PC-3 (cell line): ENCODE measurements at regions not wholly inside any gene's neighbourhood (a gene's known extent, or its start where the extent isn't known, plus 50 kb on each side); places are given as distances from the start of the nearest gene placed in this dataset.

Experiments used
- ATAC-seq: fragments of 200-7000 bp; cut with Tn5 transposase; 2 replicates; pipeline ENCODE4 v1.9.1; 2020; ENCODE audit warnings: mild to moderate bottlenecking, moderate library complexity
- BruUV-seq: library from RNA; stranded (reverse); fragments of 400-500 nt; replicated peaks from 2 replicates; lab custom pipeline; 2021; lab: Mats Ljungman, UMichigan
- CTCF ChIA-PET: fragments of 300-600 bp; sonication (Branson Sonifier 250); formaldehyde crosslinking; loops from one replicate; lab custom pipeline; 2022; ENCODE audit warnings: antibody characterized with exemption; lab: Charles Lee
- POLR2A ChIA-PET: fragments of 300-600 bp; sonication (Branson Sonifier 250); formaldehyde crosslinking; loops from one replicate; lab custom pipeline; 2022; ENCODE audit warnings: antibody characterized with exemption; ENCODE audit not compliant: unreplicated experiment; lab: Charles Lee
- DNase-seq: peaks from one replicate; pipeline ENCODE4 v3.0.0-alpha.2; 2015
- H2AFZ ChIP-seq: fragments of 300-600 bp; sonication (generic); 2 replicates; pipeline ENCODE4 v1.6.0; 2016; ENCODE audit warnings: antibody characterized with exemption, low read length
- H3F3A ChIP-seq: fragments of 300-600 bp; sonication (generic); one replicate; pipeline ENCODE4 v1.6.0; 2017; ENCODE audit warnings: antibody characterized with exemption, low read length, control low read depth, mild to moderate bottlenecking; ENCODE audit not compliant: unreplicated experiment
- H3K27ac ChIP-seq: fragments of 300-600 bp; sonication (generic); 2 replicates; pipeline ENCODE4 v1.5.1; 2016; ENCODE audit warnings: mild to moderate bottlenecking, low read length
- H3K27me3 ChIP-seq: fragments of 300-600 bp; sonication (generic); 2 replicates; pipeline ENCODE4 v1.6.1; 2016; ENCODE audit warnings: low read length, mixed read lengths
- H3K36me3 ChIP-seq: fragments of 300-600 bp; sonication (generic); 2 replicates; pipeline ENCODE4 v1.6.1; 2016; ENCODE audit warnings: low read depth, mixed run types, low read length, mixed read lengths
- H3K4me1 ChIP-seq: fragments of 300-600 bp; sonication (generic); 2 replicates; pipeline ENCODE4 v1.5.1; 2016; ENCODE audit warnings: low read length; ENCODE audit not compliant: insufficient read depth
- H3K4me2 ChIP-seq: fragments of 300-600 bp; sonication (generic); 2 replicates; pipeline ENCODE4 v1.6.0; 2016; ENCODE audit warnings: low read length
- H3K4me3 ChIP-seq: fragments of 300-600 bp; sonication (generic); 2 replicates; pipeline ENCODE4 v1.5.1; 2016; ENCODE audit warnings: mild to moderate bottlenecking, low read length, mixed read lengths
- H3K79me2 ChIP-seq: fragments of 300-600 bp; sonication (generic); 2 replicates; pipeline ENCODE4 v1.6.1; 2017; ENCODE audit warnings: low read length, mixed read lengths
- H3K9ac ChIP-seq: fragments of 300-600 bp; sonication (generic); 2 replicates; pipeline ENCODE4 v1.6.0; 2016; ENCODE audit warnings: mild to moderate bottlenecking, low read length
- H3K9me2 ChIP-seq: fragments of 300-600 bp; sonication (generic); replicated peaks from 2 replicates; pipeline ENCODE4 v1.6.1; 2016; ENCODE audit warnings: mixed run types, low read length, mixed read lengths
- H3K9me3 ChIP-seq: fragments of 300-600 bp; sonication (generic); 2 replicates; pipeline ENCODE4 v1.6.1; 2016; ENCODE audit warnings: low read length, mixed read lengths
- H4K20me1 ChIP-seq: fragments of 300-600 bp; sonication (generic); 2 replicates; pipeline ENCODE4 v1.6.1; 2016; ENCODE audit warnings: low read length, mixed read lengths
- EZH2 ChIP-seq: fragments of 300-600 bp; sonication (generic); IDR thresholded peaks from one replicate; pipeline ENCODE4 v1.6.1; 2017; ENCODE audit warnings: antibody characterized with exemption, mild to moderate bottlenecking, low read length; ENCODE audit not compliant: unreplicated experiment
- EZH2phosphoT487 ChIP-seq: fragments of 300-600 bp; sonication (generic); IDR thresholded peaks from 2 replicates; pipeline ENCODE4 v1.6.1; 2018; ENCODE audit warnings: mild to moderate bottlenecking, antibody characterized with exemption, low read length, borderline replicate concordance
- intact Hi-C: fragments of 100-400 bp; cut with micrococcal nuclease; formaldehyde crosslinking; loops from 2 replicates; pipeline ENCODE4 v1.9.0; 2023
- TF ChIP-seq, protein P1 (sequence below): fragments of 300-600 bp; sonication (generic); conservative IDR thresholded peaks from 2 replicates; pipeline ENCODE4 v1.5.1; 2017; ENCODE audit warnings: antibody characterized with exemption, low read depth, mild to moderate bottlenecking, low read length

DNA sequence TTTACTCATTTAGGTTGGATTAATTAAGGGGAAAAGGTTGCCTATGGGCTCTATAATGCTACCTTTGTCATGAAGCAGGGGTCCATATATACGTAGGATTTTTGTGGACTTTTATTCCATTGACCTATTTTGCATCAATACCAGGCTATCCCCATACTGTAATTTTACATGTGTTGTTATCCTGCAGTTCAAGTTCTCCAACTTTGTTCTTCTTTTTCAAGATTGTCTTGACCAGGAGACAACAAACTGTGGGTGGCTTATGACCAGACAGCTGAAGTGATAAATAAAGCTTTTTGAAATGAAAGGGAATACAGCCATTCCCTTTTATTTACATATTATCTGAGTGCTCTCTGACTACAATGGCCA, 345.7 kb downstream of the BARHL2 start:
- Histone ChIP-seq H2AFZ (no peak overlapping the region), H3F3A (no peaks in the 10 kb centered on the region), H3K4me3 (no peak overlapping the region), H3K4me2 (no peak overlapping the region), H3K9me3 (no peaks in the 10 kb centered on the region), H3K27ac (no peak overlapping the region), H3K4me1 (peaks cover 14% of the 10 kb centered on the region; the same call in 1 of the 2 replicates), H3K36me3 (no peaks in the 10 kb centered on the region), H3K9me2 (no peaks in the 10 kb centered on the region), H3K79me2 (no peaks in the 10 kb centered on the region), H3K9ac (no peak overlapping the region), H3K27me3 (peaks cover 22% of the 10 kb centered on the region), H4K20me1 (no peaks in the 10 kb centered on the region)
- TF ChIP-seq EZH2phosphoT487 = no peak
- TF ChIP-seq, protein P1, sequence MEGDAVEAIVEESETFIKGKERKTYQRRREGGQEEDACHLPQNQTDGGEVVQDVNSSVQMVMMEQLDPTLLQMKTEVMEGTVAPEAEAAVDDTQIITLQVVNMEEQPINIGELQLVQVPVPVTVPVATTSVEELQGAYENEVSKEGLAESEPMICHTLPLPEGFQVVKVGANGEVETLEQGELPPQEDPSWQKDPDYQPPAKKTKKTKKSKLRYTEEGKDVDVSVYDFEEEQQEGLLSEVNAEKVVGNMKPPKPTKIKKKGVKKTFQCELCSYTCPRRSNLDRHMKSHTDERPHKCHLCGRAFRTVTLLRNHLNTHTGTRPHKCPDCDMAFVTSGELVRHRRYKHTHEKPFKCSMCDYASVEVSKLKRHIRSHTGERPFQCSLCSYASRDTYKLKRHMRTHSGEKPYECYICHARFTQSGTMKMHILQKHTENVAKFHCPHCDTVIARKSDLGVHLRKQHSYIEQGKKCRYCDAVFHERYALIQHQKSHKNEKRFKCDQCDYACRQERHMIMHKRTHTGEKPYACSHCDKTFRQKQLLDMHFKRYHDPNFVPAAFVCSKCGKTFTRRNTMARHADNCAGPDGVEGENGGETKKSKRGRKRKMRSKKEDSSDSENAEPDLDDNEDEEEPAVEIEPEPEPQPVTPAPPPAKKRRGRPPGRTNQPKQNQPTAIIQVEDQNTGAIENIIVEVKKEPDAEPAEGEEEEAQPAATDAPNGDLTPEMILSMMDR = no peak
- no peak for TF ChIP-seq EZH2
- intact Hi-C loops = no loop called here
- BruUV-seq = no TSS peak
- ATAC-seq (no peak), DNase-seq (peak; percentile 15)
- CTCF ChIA-PET = no interaction called here
- POLR2A ChIA-PET = no interaction called here

DNA sequence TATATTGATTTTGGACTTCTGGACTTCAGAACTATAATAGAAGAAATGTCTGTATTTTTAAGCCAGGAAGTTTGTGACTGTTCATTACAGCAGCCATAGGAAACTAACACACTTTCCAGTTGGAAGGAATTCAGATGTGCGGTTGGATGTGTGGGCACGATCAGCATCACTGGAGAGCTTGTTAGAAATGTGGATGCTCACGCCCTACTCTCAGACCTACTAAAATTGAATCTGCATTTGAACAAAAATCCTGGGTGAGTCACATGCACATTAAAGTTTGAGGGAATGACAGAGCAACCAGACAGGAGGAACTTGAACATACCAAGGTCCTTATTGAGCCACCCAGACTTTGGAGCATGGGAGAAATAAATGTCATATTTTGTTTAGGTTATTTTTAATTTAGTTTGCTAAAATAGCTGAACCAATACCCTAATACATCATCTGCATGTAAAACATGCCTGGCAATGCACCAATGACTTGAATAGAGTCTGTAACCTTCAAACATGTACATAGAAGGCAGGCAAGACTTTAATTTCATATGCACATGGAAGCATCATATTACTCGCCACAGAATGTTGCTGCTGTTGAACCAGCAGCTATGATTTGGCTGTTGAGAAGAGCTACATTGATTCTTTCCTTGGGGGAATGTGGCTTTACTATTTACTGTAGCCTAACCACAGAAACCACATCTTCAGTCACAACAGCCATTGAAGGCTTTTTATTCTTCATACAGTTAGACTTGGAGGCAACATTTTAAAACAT, 346.2 kb downstream of the BARHL2 start:
- H3K9me3 ChIP-seq = no peaks in the 10 kb centered on the region
- peak; percentile 71 for DNase-seq
- no peaks in the 10 kb centered on the region for H3K9me2 ChIP-seq
- peak overlapping the region; percentile 39 for H3K27ac ChIP-seq
- ChIA-PET POLR2A (no interaction called here), CTCF (interaction anchor here (0.5 to 0.6 kb wide), 2 partner anchors 23 to 197 kb away, joined by 4 read pairs; no protein-coding TSS in a partner anchor)
- no peak overlapping the region for H3K9ac ChIP-seq
- intact Hi-C loops = no loop called here
- no peak overlapping the region for H3K4me2 ChIP-seq
- peaks cover 22% of the 10 kb centered on the region for H3K27me3 ChIP-seq
- H3F3A ChIP-seq = no peaks in the 10 kb centered on the region
- no peaks in the 10 kb centered on the region for H3K36me3 ChIP-seq
- H3K4me1 ChIP-seq = peaks cover 14% of the 10 kb centered on the region; the same call in 1 of the 2 replicates
- TF ChIP-seq EZH2phosphoT487 = no peak
- TF ChIP-seq, protein P1 = no peak
- no peak for TF ChIP-seq EZH2
- peak; percentile 71 for ATAC-seq
- BruUV-seq = no TSS peak
- no peaks in the 10 kb centered on the region for H4K20me1 ChIP-seq
- no peak overlapping the region for H3K4me3 ChIP-seq
- no peak overlapping the region for H2AFZ ChIP-seq
- no peaks in the 10 kb centered on the region for H3K79me2 ChIP-seq

DNA sequence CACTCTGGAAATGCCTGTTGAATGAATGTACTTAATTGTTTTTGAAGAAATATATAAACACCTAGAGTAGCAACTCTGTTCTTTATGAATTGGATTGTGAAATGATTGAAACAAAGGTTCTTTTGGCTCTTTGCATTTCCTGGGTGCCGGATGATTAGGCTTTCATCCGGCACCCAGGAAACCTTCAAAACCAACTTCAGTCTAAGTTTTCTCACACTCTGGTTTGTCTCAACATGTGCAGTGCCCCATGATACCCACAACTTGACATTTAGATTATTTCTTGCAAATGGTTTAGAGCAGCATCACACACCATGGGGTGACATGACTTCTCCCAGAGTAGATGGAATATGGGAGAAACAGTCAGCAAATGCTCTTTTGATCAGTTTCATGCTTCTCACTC, 354.9 kb downstream of the BARHL2 start:
- TF ChIP-seq, protein P1 = no peak
- TF ChIP-seq EZH2 (no peak), EZH2phosphoT487 (no peak)
- Histone ChIP-seq H3K27me3 (peaks cover 87% of the 10 kb centered on the region), H3K9me3 (no peaks in the 10 kb centered on the region), H4K20me1 (no peaks in the 10 kb centered on the region), H3K27ac (no peak overlapping the region), H3K4me1 (no peaks in the 10 kb centered on the region), H3K9ac (no peak overlapping the region), H3K4me3 (no peak overlapping the region), H3K9me2 (no peaks in the 10 kb centered on the region), H3F3A (no peaks in the 10 kb centered on the region), H2AFZ (no peak overlapping the region), H3K36me3 (no peaks in the 10 kb centered on the region), H3K4me2 (no peak overlapping the region), H3K79me2 (no peaks in the 10 kb centered on the region)
- intact Hi-C loops = no loop called here
- ChIA-PET POLR2A (no interaction called here), CTCF (no interaction called here)
- no peak for ATAC-seq
- BruUV-seq = no TSS peak
- no peak for DNase-seq
